ENCODE measurements at regions not wholly inside any gene's neighbourhood (a gene's known extent, or its start where the extent isn't known, plus 50 kb on each side); places are given as distances from the start of the nearest gene placed in this dataset.

DNA sequence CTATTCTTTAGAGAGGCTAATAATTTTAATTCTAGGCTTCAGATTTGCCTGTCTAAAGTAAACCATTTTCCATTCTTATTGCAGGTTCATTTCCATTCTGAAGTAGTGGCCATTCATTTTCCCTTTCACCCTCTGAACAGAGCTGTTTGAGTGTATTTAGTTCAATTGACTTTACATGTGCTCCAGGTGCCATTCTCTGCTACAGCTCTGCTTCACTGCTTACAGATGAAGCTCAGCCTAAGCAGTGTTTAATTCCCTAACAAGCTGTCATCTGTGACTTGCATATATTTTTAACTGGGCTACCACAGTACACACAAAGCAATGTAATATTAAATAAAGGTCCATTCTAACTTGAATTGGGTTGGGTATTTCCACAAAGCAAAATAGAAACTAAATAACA lies 1031.6 kb downstream of the KCNT2 start:
- TF ChIP-seq SREBF2 (IDR thresholded peaks at IDR 0.05; ENCODE audit: low read length) (no peak), EGR1 (IDR thresholded peaks at IDR 0.05; ENCODE audit: borderline replicate concordance in 1 of 2, low read depth in 2 of 2, low read length in 2 of 2) (no peak), STAT3 (IDR thresholded peaks at IDR 0.05; ENCODE audit: low read depth, low read length) (no peak), KAT2A (conservative IDR thresholded peaks at IDR 0.05; ENCODE audit: control insufficient read depth, low read depth, low read length) (no peak), KDM1A (IDR thresholded peaks at IDR 0.05; ENCODE audit: borderline replicate concordance) (no peak), YBX1 (IDR thresholded peaks at IDR 0.05) (no peak), HCFC1 (IDR thresholded peaks at IDR 0.05; ENCODE audit: low read length) (no peak)
- TF ChIP-seq, protein P1, sequence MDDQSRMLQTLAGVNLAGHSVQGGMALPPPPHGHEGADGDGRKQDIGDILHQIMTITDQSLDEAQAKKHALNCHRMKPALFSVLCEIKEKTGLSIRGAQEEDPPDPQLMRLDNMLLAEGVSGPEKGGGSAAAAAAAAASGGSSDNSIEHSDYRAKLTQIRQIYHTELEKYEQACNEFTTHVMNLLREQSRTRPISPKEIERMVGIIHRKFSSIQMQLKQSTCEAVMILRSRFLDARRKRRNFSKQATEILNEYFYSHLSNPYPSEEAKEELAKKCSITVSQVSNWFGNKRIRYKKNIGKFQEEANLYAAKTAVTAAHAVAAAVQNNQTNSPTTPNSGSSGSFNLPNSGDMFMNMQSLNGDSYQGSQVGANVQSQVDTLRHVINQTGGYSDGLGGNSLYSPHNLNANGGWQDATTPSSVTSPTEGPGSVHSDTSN (IDR thresholded peaks at IDR 0.05; ENCODE audit: insufficient replicate concordance, low read depth, low read length) = no peak
- TF ChIP-seq, protein P2, sequence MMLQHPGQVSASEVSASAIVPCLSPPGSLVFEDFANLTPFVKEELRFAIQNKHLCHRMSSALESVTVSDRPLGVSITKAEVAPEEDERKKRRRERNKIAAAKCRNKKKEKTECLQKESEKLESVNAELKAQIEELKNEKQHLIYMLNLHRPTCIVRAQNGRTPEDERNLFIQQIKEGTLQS (IDR thresholded peaks at IDR 0.05; ENCODE audit: borderline replicate concordance, extremely low read depth, low read depth, low read length) = no peak
- TF ChIP-seq, protein P3, sequence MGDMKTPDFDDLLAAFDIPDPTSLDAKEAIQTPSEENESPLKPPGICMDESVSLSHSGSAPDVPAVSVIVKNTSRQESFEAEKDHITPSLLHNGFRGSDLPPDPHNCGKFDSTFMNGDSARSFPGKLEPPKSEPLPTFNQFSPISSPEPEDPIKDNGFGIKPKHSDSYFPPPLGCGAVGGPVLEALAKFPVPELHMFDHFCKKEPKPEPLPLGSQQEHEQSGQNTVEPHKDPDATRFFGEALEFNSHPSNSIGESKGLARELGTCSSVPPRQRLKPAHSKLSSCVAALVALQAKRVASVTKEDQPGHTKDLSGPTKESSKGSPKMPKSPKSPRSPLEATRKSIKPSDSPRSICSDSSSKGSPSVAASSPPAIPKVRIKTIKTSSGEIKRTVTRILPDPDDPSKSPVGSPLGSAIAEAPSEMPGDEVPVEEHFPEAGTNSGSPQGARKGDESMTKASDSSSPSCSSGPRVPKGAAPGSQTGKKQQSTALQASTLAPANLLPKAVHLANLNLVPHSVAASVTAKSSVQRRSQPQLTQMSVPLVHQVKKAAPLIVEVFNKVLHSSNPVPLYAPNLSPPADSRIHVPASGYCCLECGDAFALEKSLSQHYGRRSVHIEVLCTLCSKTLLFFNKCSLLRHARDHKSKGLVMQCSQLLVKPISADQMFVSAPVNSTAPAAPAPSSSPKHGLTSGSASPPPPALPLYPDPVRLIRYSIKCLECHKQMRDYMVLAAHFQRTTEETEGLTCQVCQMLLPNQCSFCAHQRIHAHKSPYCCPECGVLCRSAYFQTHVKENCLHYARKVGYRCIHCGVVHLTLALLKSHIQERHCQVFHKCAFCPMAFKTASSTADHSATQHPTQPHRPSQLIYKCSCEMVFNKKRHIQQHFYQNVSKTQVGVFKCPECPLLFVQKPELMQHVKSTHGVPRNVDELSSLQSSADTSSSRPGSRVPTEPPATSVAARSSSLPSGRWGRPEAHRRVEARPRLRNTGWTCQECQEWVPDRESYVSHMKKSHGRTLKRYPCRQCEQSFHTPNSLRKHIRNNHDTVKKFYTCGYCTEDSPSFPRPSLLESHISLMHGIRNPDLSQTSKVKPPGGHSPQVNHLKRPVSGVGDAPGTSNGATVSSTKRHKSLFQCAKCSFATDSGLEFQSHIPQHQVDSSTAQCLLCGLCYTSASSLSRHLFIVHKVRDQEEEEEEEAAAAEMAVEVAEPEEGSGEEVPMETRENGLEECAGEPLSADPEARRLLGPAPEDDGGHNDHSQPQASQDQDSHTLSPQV (IDR thresholded peaks at IDR 0.05) = no peak
- intact Hi-C loops (cut with micrococcal nuclease; ENCODE audit: unreplicated experiment) = no loop called here
- FAIRE-seq = no peak
- SMC1A ChIA-PET (ENCODE audit: uncharacterized antibody, unreplicated experiment) = no interaction called here
- DNase-seq (ENCODE audit: low read depth, low spot score) = no peak
- no peak for ATAC-seq
- Histone ChIP-seq H3K4me3 (no peak overlapping the region), H3K27ac (ENCODE audit: control insufficient read depth, insufficient read depth) (no peak overlapping the region), H4K20me1 (ENCODE audit: control insufficient read depth, insufficient read depth) (no peaks in the 10 kb centered on the region), H3K4me1 (ENCODE audit: control insufficient read depth, insufficient read depth, low read length) (no peaks in the 10 kb centered on the region), H3K27me3 (replicated peaks in 1 of 2; ENCODE audit: control insufficient read depth in 2 of 2, insufficient read depth in 2 of 2, low read length in 1 of 2) (peaks cover 0 to 1% of the 10 kb centered on the region in 2 experiments; a peak in 1 of 4 replicates), H3K79me2 (ENCODE audit: control insufficient read depth, insufficient read depth, low read length) (no peaks in the 10 kb centered on the region), H2AFZ (ENCODE audit: control insufficient read depth, low read depth, low read length) (no peak overlapping the region), H3K36me3 (ENCODE audit: control insufficient read depth in 2 of 2, insufficient read depth in 2 of 2, low read length in 1 of 2) (no peaks in the 10 kb centered on the region), H3K4me2 (ENCODE audit: control insufficient read depth, insufficient read depth) (no peak overlapping the region), H3K9me3 (replicated peaks; ENCODE audit: control insufficient read depth, insufficient read depth, low read length) (no peaks in the 10 kb centered on the region), H3K9ac (ENCODE audit: control insufficient read depth, insufficient read depth, low read length) (no peak overlapping the region)
- in situ Hi-C loops (cut with MboI) = no loop called here
- RAD21 ChIA-PET (ENCODE audit: unreplicated experiment) = no interaction called here
- POLR2A ChIA-PET = no interaction called here
- CTCF ChIA-PET = interaction anchor here (1.2 kb wide), 1 partner anchor 309 kb away, joined by 3 read pairs; no protein-coding TSS in a partner anchor
- no TSS peak for BruUV-seq (replicated peaks)
